ENCODE measurements at regions not wholly inside any gene's neighbourhood (a gene's known extent, or its start where the extent isn't known, plus 50 kb on each side); places are given as distances from the start of the nearest gene placed in this dataset.

DNA sequence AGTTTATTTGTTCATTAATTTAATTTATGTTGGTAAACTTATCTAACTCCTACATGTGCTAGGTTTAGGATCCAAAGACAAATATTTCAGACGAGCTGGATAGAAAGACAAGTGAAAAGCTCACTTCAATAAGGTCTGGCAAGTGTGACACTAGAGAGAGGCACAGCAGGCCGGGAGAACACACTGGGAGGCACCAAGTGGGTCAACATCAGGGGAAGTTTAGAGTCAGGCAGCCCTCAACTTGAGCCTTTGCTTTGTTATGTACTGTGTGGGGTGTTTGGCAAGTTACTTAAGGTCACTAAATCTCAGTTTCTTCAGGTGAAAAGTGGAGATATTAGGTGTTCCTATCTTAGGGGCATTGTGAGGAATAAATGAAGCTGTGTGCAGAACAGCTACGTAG is 214.4 kb downstream of the PCSK1 start:
- no peaks in the 10 kb centered on the region for H3F3A ChIP-seq (ENCODE audit: insufficient read depth, low read length)
- no peak overlapping the region for H3K4me3 ChIP-seq (ENCODE audit: low read depth, low read length, poor library complexity, severe bottlenecking)
- H3K9ac ChIP-seq (ENCODE audit: low read length), result no peak overlapping the region
- H3K4me2 ChIP-seq (ENCODE audit: low read length), result no peak overlapping the region
- H4K20me1 ChIP-seq (ENCODE audit: insufficient read depth, low read length), result no peaks in the 10 kb centered on the region
- H3K27me3 ChIP-seq (ENCODE audit: insufficient read depth, low read length), result no peaks in the 10 kb centered on the region
- H3K9me2 ChIP-seq (ENCODE audit: low read depth, low read length), result no peaks in the 10 kb centered on the region
- H3K36me3 ChIP-seq (ENCODE audit: insufficient read depth, low read length), result no peaks in the 10 kb centered on the region
- TF ChIP-seq EZH2 (IDR thresholded peaks at IDR 0.05; ENCODE audit: borderline replicate concordance, low read length) (no peak), CTCF (IDR thresholded peaks at IDR 0.05; ENCODE audit: low read length) (no peak)
- H2AFZ ChIP-seq (ENCODE audit: low read length), result no peak overlapping the region
- no peaks in the 10 kb centered on the region for H3K79me2 ChIP-seq (ENCODE audit: insufficient read depth, low read length)
- H3K27ac ChIP-seq (ENCODE audit: low read depth, low read length, poor library complexity, severe bottlenecking), result no peak overlapping the region
- H3K4me1 ChIP-seq (ENCODE audit: insufficient read depth, low read length, severe bottlenecking), result no peaks in the 10 kb centered on the region
- H3K9me3 ChIP-seq (ENCODE audit: low read length), result no peaks in the 10 kb centered on the region

DNA sequence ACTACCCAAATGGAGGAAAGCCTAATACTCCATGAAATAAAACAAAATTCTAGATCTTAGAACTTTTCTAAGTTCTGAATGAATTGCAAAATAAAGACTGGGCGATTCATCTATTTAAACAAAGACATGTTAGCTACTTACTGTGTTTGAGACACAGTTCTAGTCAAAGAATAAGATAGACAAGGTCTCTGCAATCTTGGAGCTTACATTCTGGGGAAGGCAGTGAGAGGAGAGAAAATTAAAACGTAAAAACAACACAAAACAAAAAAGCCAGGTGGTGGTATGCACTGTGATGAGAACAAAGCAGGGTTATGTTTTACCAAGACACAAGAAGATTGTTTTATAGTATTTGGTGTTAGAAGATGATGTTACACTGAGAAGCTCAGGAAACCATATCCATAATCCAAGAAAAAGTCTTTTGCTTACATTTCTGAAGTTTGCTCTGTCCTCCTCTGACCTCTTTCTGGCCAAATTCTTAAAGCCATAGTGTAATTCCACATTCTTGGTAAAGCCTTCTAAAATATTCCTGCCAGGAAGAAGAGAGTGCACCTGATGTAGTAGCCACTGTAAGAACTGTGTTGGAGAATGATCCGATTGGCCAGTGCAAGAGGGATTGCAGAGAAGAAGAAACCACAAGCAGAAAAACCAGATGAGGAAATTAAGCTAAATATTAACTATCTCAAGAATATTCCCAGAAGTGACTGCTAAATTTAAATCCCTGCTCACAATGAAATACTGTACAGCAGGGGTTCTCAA is 218.4 kb downstream of the PCSK1 start:
- H3K79me2 ChIP-seq (ENCODE audit: insufficient read depth, low read length), result no peaks in the 10 kb centered on the region
- H3K27ac ChIP-seq (ENCODE audit: low read depth, low read length, poor library complexity, severe bottlenecking), result no peak overlapping the region
- no peak overlapping the region for H3K4me3 ChIP-seq (ENCODE audit: low read depth, low read length, poor library complexity, severe bottlenecking)
- H3K4me2 ChIP-seq (ENCODE audit: low read length), result no peak overlapping the region
- no peaks in the 10 kb centered on the region for H3F3A ChIP-seq (ENCODE audit: insufficient read depth, low read length)
- no peaks in the 10 kb centered on the region for H3K36me3 ChIP-seq (ENCODE audit: insufficient read depth, low read length)
- H2AFZ ChIP-seq (ENCODE audit: low read length), result no peak overlapping the region
- H3K27me3 ChIP-seq (ENCODE audit: insufficient read depth, low read length), result no peaks in the 10 kb centered on the region
- H3K9ac ChIP-seq (ENCODE audit: low read length), result no peak overlapping the region
- H3K4me1 ChIP-seq (ENCODE audit: insufficient read depth, low read length, severe bottlenecking), result no peaks in the 10 kb centered on the region
- no peaks in the 10 kb centered on the region for H4K20me1 ChIP-seq (ENCODE audit: insufficient read depth, low read length)
- H3K9me3 ChIP-seq (ENCODE audit: low read length), result no peaks in the 10 kb centered on the region
- no peaks in the 10 kb centered on the region for H3K9me2 ChIP-seq (ENCODE audit: low read depth, low read length)
- TF ChIP-seq EZH2 (IDR thresholded peaks at IDR 0.05; ENCODE audit: borderline replicate concordance, low read length), result no peak
- no peak for TF ChIP-seq CTCF (IDR thresholded peaks at IDR 0.05; ENCODE audit: low read length)

DNA sequence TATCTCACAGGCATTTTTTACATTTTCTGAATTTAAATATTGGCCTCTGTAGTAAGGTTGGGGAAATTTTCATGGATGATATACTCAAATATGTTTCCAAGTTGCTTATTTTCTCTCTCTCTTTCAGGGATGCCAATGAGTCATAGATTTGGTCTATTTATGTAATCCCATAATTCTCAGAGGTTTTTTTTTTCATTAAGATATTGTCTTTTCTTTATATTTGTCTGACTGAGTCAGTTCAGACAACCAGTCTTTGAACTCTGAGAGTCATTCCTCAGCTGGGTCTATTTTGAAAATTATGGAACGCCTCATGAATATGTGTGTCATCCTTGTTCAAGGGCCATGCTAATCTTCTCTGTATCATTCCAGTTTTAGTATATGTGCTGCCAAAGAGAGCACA is 223.2 kb downstream of the PCSK1 start:
- H3K4me2 ChIP-seq (ENCODE audit: low read length), result no peak overlapping the region
- H3K9me2 ChIP-seq (ENCODE audit: low read depth, low read length), result no peaks in the 10 kb centered on the region
- H3K9me3 ChIP-seq (ENCODE audit: low read length), result no peaks in the 10 kb centered on the region
- no peaks in the 10 kb centered on the region for H3K79me2 ChIP-seq (ENCODE audit: insufficient read depth, low read length)
- H3K4me1 ChIP-seq (ENCODE audit: insufficient read depth, low read length, severe bottlenecking), result no peaks in the 10 kb centered on the region
- H3K36me3 ChIP-seq (ENCODE audit: insufficient read depth, low read length), result no peaks in the 10 kb centered on the region
- H3K27me3 ChIP-seq (ENCODE audit: insufficient read depth, low read length), result no peaks in the 10 kb centered on the region
- H4K20me1 ChIP-seq (ENCODE audit: insufficient read depth, low read length), result no peaks in the 10 kb centered on the region
- H2AFZ ChIP-seq (ENCODE audit: low read length), result no peak overlapping the region
- H3K9ac ChIP-seq (ENCODE audit: low read length), result no peak overlapping the region
- H3K27ac ChIP-seq (ENCODE audit: low read depth, low read length, poor library complexity, severe bottlenecking), result no peak overlapping the region
- no peaks in the 10 kb centered on the region for H3F3A ChIP-seq (ENCODE audit: insufficient read depth, low read length)
- H3K4me3 ChIP-seq (ENCODE audit: low read depth, low read length, poor library complexity, severe bottlenecking), result no peak overlapping the region
- TF ChIP-seq CTCF (IDR thresholded peaks at IDR 0.05; ENCODE audit: low read length), result no peak
- TF ChIP-seq EZH2 (IDR thresholded peaks at IDR 0.05; ENCODE audit: borderline replicate concordance, low read length), result no peak
